ENCODE measurements at regions not wholly inside any gene's neighbourhood (a gene's known extent, or its start where the extent isn't known, plus 50 kb on each side); places are given as distances from the start of the nearest gene placed in this dataset.
"Not testable (repeated sequence)": the region's sequence is repeated elsewhere in the genome, so short reads cannot be mapped to it uniquely, and the experiment has no call there.

DNA sequence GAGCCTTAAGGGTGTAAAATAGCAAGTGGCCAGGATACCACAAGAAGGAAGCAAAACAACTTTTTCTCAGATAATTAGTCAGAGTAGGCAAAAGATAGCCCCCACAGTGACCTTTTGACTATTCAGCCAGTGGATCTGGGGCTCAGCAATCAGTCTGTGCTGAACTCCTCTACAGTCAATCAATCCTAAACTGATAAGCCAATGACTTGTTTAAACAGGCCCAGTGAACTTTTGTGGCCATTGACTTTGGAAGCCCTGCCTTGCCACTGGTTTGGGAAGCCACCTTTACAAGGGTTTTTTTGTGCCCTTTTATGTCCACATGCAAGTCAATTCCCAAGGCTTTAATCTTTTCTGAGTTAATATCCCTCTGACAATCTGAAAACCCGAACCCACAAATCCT lies 1565.0 kb upstream of the WWC1 start:
- no peak overlapping the region for H3K4me2 ChIP-seq (ENCODE audit: low read depth, low read length)
- DNase-seq (ENCODE audit: low spot score) (no peak), ATAC-seq (no peak), FAIRE-seq (no peak)
- H3K4me3 ChIP-seq (replicated peaks in 1 of 3; ENCODE audit: insufficient read depth in 1 of 3, low read depth in 2 of 3, low read length in 3 of 3) = no peak overlapping the region
- H2AFZ ChIP-seq (ENCODE audit: low read length) = no peak overlapping the region
- no peak overlapping the region for H3K9ac ChIP-seq (ENCODE audit: insufficient read depth, low read depth, low read length)
- H4K20me1 ChIP-seq (ENCODE audit: insufficient read depth, low read length) = no peaks in the 10 kb centered on the region
- no peak overlapping the region for H3K27ac ChIP-seq (ENCODE audit: extremely low read length, insufficient read depth, low read length)
- BruUV-seq (replicated peaks) = no TSS peak
- 3% methylated on average over 1 of the region's 1 CpG for WGBS (ENCODE audit: low lambda C conversion rate)
- ChIA-PET CTCF (ENCODE audit: low intra/inter-chr PET ratio, low total read pairs) (no interaction called here), POLR2A (no interaction called here)
- H3K27me3 ChIP-seq (ENCODE audit: control insufficient read depth in 1 of 2, insufficient read depth in 2 of 2, low read length in 2 of 2) = no peaks in the 10 kb centered on the region
- H3K4me1 ChIP-seq (ENCODE audit: insufficient read depth, low read length) = no peaks in the 10 kb centered on the region
- in situ Hi-C loops (cut with HindIII; ENCODE audit: extremely low pct_ligation_motif_present, low pct_unique_long_range_greater_than_20kb) = no loop called here
- no peaks in the 10 kb centered on the region for H3K36me3 ChIP-seq (replicated peaks in 1 of 2; ENCODE audit: control insufficient read depth in 1 of 2, insufficient read depth in 2 of 2, low read length in 2 of 2)
- H3K79me2 ChIP-seq (ENCODE audit: insufficient read depth, low read length) = no peaks in the 10 kb centered on the region
- peaks cover 79% of the 10 kb centered on the region for H3K9me3 ChIP-seq (ENCODE audit: low read length)
- no peak for TF ChIP-seq EED (CRISPR knock-in tag; IDR thresholded peaks at IDR 0.05)
- TF ChIP-seq MAFG (CRISPR knock-in tag; IDR thresholded peaks at IDR 0.05) = no peak
- TF ChIP-seq MAFK (conservative IDR thresholded peaks at IDR 0.05 in 1 of 2, IDR thresholded peaks at IDR 0.05 in 1 of 2; ENCODE audit: low read length in 2 of 2) = no peak
- no peak for TF ChIP-seq TCF7 (IDR thresholded peaks at IDR 0.05; ENCODE audit: low read depth)
- no peak for TF ChIP-seq ZNF512B (CRISPR knock-in tag; IDR thresholded peaks at IDR 0.05; ENCODE audit: borderline replicate concordance)
- TF ChIP-seq, protein P1, sequence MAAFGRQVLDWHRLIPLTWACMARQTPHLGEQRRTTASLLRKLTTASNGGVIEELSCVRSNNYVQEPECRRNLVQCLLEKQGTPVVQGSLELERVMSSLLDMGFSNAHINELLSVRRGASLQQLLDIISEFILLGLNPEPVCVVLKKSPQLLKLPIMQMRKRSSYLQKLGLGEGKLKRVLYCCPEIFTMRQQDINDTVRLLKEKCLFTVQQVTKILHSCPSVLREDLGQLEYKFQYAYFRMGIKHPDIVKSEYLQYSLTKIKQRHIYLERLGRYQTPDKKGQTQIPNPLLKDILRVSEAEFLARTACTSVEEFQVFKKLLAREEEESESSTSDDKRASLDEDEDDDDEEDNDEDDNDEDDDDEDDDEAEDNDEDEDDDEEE (CRISPR knock-in tag; IDR thresholded peaks at IDR 0.05) = no peak
- TF ChIP-seq MIXL1 (CRISPR knock-in tag; IDR thresholded peaks at IDR 0.05) = no peak
- TF ChIP-seq MEIS1 (CRISPR knock-in tag; IDR thresholded peaks at IDR 0.05; ENCODE audit: borderline replicate concordance) = no peak
- intact Hi-C loops (cut with micrococcal nuclease; ENCODE audit: unreplicated experiment) = no loop called here

DNA sequence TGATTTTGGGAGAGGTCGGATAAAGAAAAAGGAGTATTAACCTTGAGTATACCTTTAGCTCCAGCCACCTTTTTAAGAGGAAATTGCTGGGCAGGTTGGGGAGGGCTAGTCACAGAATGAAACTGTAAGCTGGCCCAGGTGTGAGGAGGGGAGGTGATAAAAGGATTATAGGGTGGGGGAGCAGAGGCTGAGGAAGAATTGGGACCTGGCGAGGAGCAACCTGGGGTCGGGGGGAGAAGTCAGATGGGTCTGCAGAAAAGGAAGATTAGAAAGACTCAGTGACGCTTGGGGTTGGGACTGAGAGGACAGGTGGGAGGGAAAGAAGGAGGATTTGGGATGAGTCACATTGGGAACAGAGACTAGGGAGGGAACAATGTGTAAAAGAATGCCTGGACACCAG lies 1548.5 kb upstream of the WWC1 start:
- CTCF ChIA-PET (ENCODE audit: low intra/inter-chr PET ratio, low total read pairs); ATAC-seq; in situ Hi-C loops (cut with HindIII; ENCODE audit: extremely low pct_ligation_motif_present, low pct_unique_long_range_greater_than_20kb): not testable (repeated sequence)

More for the DNA sequence above, 1548.5 kb upstream of the WWC1 start:
- H3K27ac ChIP-seq (ENCODE audit: extremely low read length, insufficient read depth, low read length); H4K20me1 ChIP-seq (ENCODE audit: insufficient read depth, low read length); H3K9ac ChIP-seq (ENCODE audit: insufficient read depth, low read depth, low read length); H3K4me1 ChIP-seq (ENCODE audit: insufficient read depth, low read length); H3K79me2 ChIP-seq (ENCODE audit: insufficient read depth, low read length); FAIRE-seq; DNase-seq (ENCODE audit: low spot score); H3K4me2 ChIP-seq (ENCODE audit: low read depth, low read length); POLR2A ChIA-PET; H3K27me3 ChIP-seq (ENCODE audit: control insufficient read depth in 1 of 2, insufficient read depth in 2 of 2, low read length in 2 of 2); intact Hi-C loops (cut with micrococcal nuclease; ENCODE audit: unreplicated experiment); BruUV-seq (replicated peaks); H3K36me3 ChIP-seq (replicated peaks in 1 of 2; ENCODE audit: control insufficient read depth in 1 of 2, insufficient read depth in 2 of 2, low read length in 2 of 2); H3K4me3 ChIP-seq (replicated peaks in 1 of 3; ENCODE audit: insufficient read depth in 1 of 3, low read depth in 2 of 3, low read length in 3 of 3); H2AFZ ChIP-seq (ENCODE audit: low read length): not testable (repeated sequence)
- WGBS (ENCODE audit: low lambda C conversion rate) = 19% methylated on average over 4 of the region's 4 CpGs
- peaks cover 49% of the 10 kb centered on the region for H3K9me3 ChIP-seq (ENCODE audit: low read length)
